ENCODE measurements at regions not wholly inside any gene's neighbourhood (a gene's known extent, or its start where the extent isn't known, plus 50 kb on each side); places are given as distances from the start of the nearest gene placed in this dataset.
"Not testable (repeated sequence)": the region's sequence is repeated elsewhere in the genome, so short reads cannot be mapped to it uniquely, and the experiment has no call there.

- Histone ChIP-seq H3K27ac (ENCODE audit: low read depth in 2 of 2, low read length in 1 of 2) (peak overlapping the region; percentile 61 to 64), H3K4me3 (ENCODE audit: low read depth in 1 of 2, low read length in 2 of 2) (no peak overlapping the region), H3K36me3 (ENCODE audit: control insufficient read depth in 2 of 2, insufficient read depth in 2 of 2, low read length in 1 of 2) (no peaks in the 10 kb centered on the region), H3K9me3 (ENCODE audit: control insufficient read depth in 2 of 2, insufficient read depth in 1 of 2, low read depth in 1 of 2, low read length in 1 of 2) (no peaks in the 10 kb centered on the region), H3K4me1 (ENCODE audit: control insufficient read depth in 2 of 2, insufficient read depth in 2 of 2, low read length in 1 of 2) (peaks cover 2 to 8% of the 10 kb centered on the region in 2 donors), H3K27me3 (ENCODE audit: control insufficient read depth in 1 of 2, insufficient read depth in 2 of 2, low read length in 2 of 2) (no peaks in the 10 kb centered on the region)
- 72 to 79% methylated on average over 13 of the region's 13 CpGs for WGBS, 2 donors
Measured at GRCh38 chr5:135265497-135266302, 133.3 kb downstream of the MACROH2A1 start.

- Histone ChIP-seq H3K4me1 (ENCODE audit: control insufficient read depth in 2 of 2, insufficient read depth in 2 of 2, low read length in 1 of 2) (peaks cover 2 to 4% of the 10 kb centered on the region in 2 donors), H3K4me3 (ENCODE audit: low read depth in 1 of 2, low read length in 2 of 2) (no peak overlapping the region), H3K36me3 (ENCODE audit: control insufficient read depth in 2 of 2, insufficient read depth in 2 of 2, low read length in 1 of 2) (no peaks in the 10 kb centered on the region), H3K27me3 (ENCODE audit: control insufficient read depth in 1 of 2, insufficient read depth in 2 of 2, low read length in 2 of 2) (no peaks in the 10 kb centered on the region), H3K27ac (ENCODE audit: low read depth in 2 of 2, low read length in 1 of 2) (peak overlapping the region; percentile 50 to 61), H3K9me3 (ENCODE audit: control insufficient read depth in 2 of 2, insufficient read depth in 1 of 2, low read depth in 1 of 2, low read length in 1 of 2) (no peaks in the 10 kb centered on the region)
- WGBS, 2 donors, result 69 to 74% methylated on average over 17 of the region's 17 CpGs
Measured at GRCh38 chr5:135264451-135265440, 134.3 kb downstream of the MACROH2A1 start.

GRCh38 chr5:135263022-135263668 lies 135.9 kb downstream of the MACROH2A1 start:
- Histone ChIP-seq H3K27ac (ENCODE audit: low read depth in 2 of 2, low read length in 1 of 2) (peak overlapping the region in 1 of 2 donors; percentile 17), H3K9me3 (ENCODE audit: control insufficient read depth in 2 of 2, insufficient read depth in 1 of 2, low read depth in 1 of 2, low read length in 1 of 2) (no peaks in the 10 kb centered on the region), H3K4me1 (ENCODE audit: control insufficient read depth in 2 of 2, insufficient read depth in 2 of 2, low read length in 1 of 2) (peaks cover 2% of the 10 kb centered on the region in 2 donors), H3K36me3 (ENCODE audit: control insufficient read depth in 2 of 2, insufficient read depth in 2 of 2, low read length in 1 of 2) (no peaks in the 10 kb centered on the region), H3K4me3 (ENCODE audit: low read depth in 1 of 2, low read length in 2 of 2) (no peak overlapping the region), H3K27me3 (ENCODE audit: control insufficient read depth in 1 of 2, insufficient read depth in 2 of 2, low read length in 2 of 2) (no peaks in the 10 kb centered on the region)
- 61 to 70% methylated on average over 17 of the region's 17 CpGs for WGBS, 2 donors

DNA sequence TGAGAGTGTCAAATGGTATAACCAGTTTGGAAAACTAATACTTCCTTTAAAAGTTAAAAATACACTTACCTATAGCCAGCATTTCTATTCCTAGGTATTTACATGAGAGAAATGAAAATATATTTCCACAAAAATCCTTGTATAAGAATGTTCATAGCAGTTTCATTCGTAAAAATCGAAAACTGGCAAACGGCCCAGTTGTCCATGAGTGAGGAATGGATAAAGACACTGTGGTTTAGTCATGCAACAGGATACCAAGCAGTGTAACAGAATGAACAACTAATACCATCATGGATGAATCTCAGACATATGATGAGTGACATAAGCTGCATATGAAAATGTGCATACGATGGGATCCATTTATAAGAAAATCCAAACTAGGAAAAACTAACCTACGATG lies 136.7 kb downstream of the MACROH2A1 start:
- WGBS, 2 donors, result 94% methylated on average over 5 of the region's 5 CpGs
- Histone ChIP-seq H3K36me3 (ENCODE audit: control insufficient read depth in 2 of 2, insufficient read depth in 2 of 2, low read length in 1 of 2) (no peaks in the 10 kb centered on the region), H3K27ac (ENCODE audit: low read depth in 2 of 2, low read length in 1 of 2) (no peak overlapping the region), H3K27me3 (ENCODE audit: control insufficient read depth in 1 of 2, insufficient read depth in 2 of 2, low read length in 2 of 2) (no peaks in the 10 kb centered on the region), H3K4me3 (ENCODE audit: low read depth in 1 of 2, low read length in 2 of 2) (no peak overlapping the region), H3K4me1 (ENCODE audit: control insufficient read depth in 2 of 2, insufficient read depth in 2 of 2, low read length in 1 of 2) (peaks cover 2% of the 10 kb centered on the region in 2 donors), H3K9me3 (ENCODE audit: control insufficient read depth in 2 of 2, insufficient read depth in 1 of 2, low read depth in 1 of 2, low read length in 1 of 2) (no peaks in the 10 kb centered on the region)

GRCh38 chr5:135260108-135260507 lies 138.9 kb downstream of the MACROH2A1 start:
- not testable (repeated sequence) for H3K4me3 ChIP-seq (ENCODE audit: low read depth in 1 of 2, low read length in 2 of 2); H3K4me1 ChIP-seq (ENCODE audit: control insufficient read depth in 2 of 2, insufficient read depth in 2 of 2, low read length in 1 of 2); H3K27me3 ChIP-seq (ENCODE audit: control insufficient read depth in 1 of 2, insufficient read depth in 2 of 2, low read length in 2 of 2); H3K27ac ChIP-seq (ENCODE audit: low read depth in 2 of 2, low read length in 1 of 2); H3K36me3 ChIP-seq (ENCODE audit: control insufficient read depth in 2 of 2, insufficient read depth in 2 of 2, low read length in 1 of 2); H3K9me3 ChIP-seq (ENCODE audit: control insufficient read depth in 2 of 2, insufficient read depth in 1 of 2, low read depth in 1 of 2, low read length in 1 of 2)

DNA sequence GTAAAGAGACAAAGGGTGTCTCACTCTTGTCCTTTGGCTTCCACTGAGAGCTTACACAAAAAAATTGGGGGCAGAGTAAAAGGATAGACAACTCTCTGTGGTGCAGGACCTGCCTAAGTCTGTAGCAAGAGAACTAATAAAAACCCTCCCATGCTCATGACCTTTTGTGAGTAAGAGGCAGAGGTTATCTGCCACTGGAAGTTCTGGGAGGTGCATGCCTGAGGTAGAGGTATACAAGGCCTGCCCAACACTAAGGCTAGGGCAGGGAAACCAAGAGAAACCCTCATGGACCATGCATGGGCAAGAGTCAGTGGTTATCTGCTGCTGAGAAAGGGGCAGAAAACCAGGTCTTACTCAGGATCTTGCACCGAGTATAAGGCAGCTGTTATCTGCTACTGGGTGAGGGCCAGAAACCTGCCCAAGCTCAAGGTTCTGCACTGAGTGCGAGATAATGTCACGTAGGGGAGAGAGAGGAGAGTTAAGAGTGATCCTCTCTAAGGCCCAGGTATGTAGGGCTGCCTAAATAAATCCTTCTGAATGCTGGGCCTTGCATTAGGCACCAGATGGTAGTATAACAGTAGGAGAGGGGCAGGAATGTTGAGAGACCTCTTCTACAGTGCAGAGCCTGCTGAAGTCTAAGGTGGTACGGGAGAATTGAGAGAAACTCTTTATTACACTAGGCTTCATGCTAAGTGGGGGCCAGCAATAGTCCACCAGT lies 143.4 kb downstream of the MACROH2A1 start:
- Histone ChIP-seq H3K36me3 (ENCODE audit: control insufficient read depth in 2 of 2, insufficient read depth in 2 of 2, low read length in 1 of 2) (no peaks in the 10 kb centered on the region), H3K27me3 (ENCODE audit: control insufficient read depth in 1 of 2, insufficient read depth in 2 of 2, low read length in 2 of 2) (no peaks in the 10 kb centered on the region), H3K27ac (ENCODE audit: low read depth in 2 of 2, low read length in 1 of 2) (no peak overlapping the region), H3K4me3 (ENCODE audit: low read depth in 1 of 2, low read length in 2 of 2) (no peak overlapping the region), H3K4me1 (ENCODE audit: control insufficient read depth in 2 of 2, insufficient read depth in 2 of 2, low read length in 1 of 2) (peaks cover 0 to 3% of the 10 kb centered on the region in 2 donors), H3K9me3 (ENCODE audit: control insufficient read depth in 2 of 2, insufficient read depth in 1 of 2, low read depth in 1 of 2, low read length in 1 of 2) (no peaks in the 10 kb centered on the region)
- 74 to 92% methylated on average over 4 of the region's 4 CpGs for WGBS, 2 donors

GRCh38 chr5:135254183-135254582 lies 144.8 kb downstream of the MACROH2A1 start:
- Histone ChIP-seq H3K4me3 (ENCODE audit: low read depth in 1 of 2, low read length in 2 of 2) (no peak overlapping the region), H3K9me3 (ENCODE audit: control insufficient read depth in 2 of 2, insufficient read depth in 1 of 2, low read depth in 1 of 2, low read length in 1 of 2) (no peaks in the 10 kb centered on the region), H3K36me3 (ENCODE audit: control insufficient read depth in 2 of 2, insufficient read depth in 2 of 2, low read length in 1 of 2) (no peaks in the 10 kb centered on the region), H3K27ac (ENCODE audit: low read depth in 2 of 2, low read length in 1 of 2) (no peak overlapping the region), H3K27me3 (ENCODE audit: control insufficient read depth in 1 of 2, insufficient read depth in 2 of 2, low read length in 2 of 2) (no peaks in the 10 kb centered on the region), H3K4me1 (ENCODE audit: control insufficient read depth in 2 of 2, insufficient read depth in 2 of 2, low read length in 1 of 2) (peaks cover 0 to 5% of the 10 kb centered on the region in 2 donors)
- 55 to 67% methylated on average over 4 of the region's 4 CpGs for WGBS, 2 donors

GRCh38 chr5:135253601-135254178 lies 145.3 kb downstream of the MACROH2A1 start:
- Histone ChIP-seq H3K27ac (ENCODE audit: low read depth in 2 of 2, low read length in 1 of 2) (no peak overlapping the region), H3K9me3 (ENCODE audit: control insufficient read depth in 2 of 2, insufficient read depth in 1 of 2, low read depth in 1 of 2, low read length in 1 of 2) (no peaks in the 10 kb centered on the region), H3K4me1 (ENCODE audit: control insufficient read depth in 2 of 2, insufficient read depth in 2 of 2, low read length in 1 of 2) (peaks cover 0 to 7% of the 10 kb centered on the region in 2 donors), H3K36me3 (ENCODE audit: control insufficient read depth in 2 of 2, insufficient read depth in 2 of 2, low read length in 1 of 2) (no peaks in the 10 kb centered on the region), H3K27me3 (ENCODE audit: control insufficient read depth in 1 of 2, insufficient read depth in 2 of 2, low read length in 2 of 2) (no peaks in the 10 kb centered on the region), H3K4me3 (ENCODE audit: low read depth in 1 of 2, low read length in 2 of 2) (no peak overlapping the region)
- WGBS, 2 donors, result 89 to 90% methylated on average over 8 of the region's 8 CpGs

Measured in esophagus (tissue), 2 donors.